ENCODE measurements at regions not wholly inside any gene's neighbourhood (a gene's known extent, or its start where the extent isn't known, plus 50 kb on each side); places are given as distances from the start of the nearest gene placed in this dataset.

DNA sequence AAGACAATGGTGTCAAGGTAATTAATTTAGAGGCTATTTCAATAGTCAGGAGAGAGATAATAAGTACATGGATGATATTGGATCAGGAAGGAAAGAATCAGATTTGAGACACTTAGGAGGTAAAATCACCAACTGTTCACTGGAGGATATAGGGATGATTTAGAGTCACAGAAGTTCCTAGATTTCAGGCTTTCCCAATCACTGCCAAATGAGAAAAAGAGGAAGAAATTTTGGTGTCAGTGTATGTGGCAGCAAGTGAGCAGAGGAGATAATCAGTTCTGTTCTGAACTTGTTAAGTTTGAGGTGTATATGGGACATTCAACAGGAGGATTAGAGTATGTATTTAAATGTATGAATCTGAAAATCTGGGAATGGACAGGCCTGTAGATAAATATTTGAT, 640.4 kb downstream of the NR4A2 start:
- TF ChIP-seq CTCF (IDR thresholded peaks at IDR 0.05) (no peak), POLR2AphosphoS5 (IDR thresholded peaks at IDR 0.05) (no peak)
